ENCODE measurements at regions not wholly inside any gene's neighbourhood (a gene's known extent, or its start where the extent isn't known, plus 50 kb on each side); places are given as distances from the start of the nearest gene placed in this dataset.
"Not testable (repeated sequence)": the region's sequence is repeated elsewhere in the genome, so short reads cannot be mapped to it uniquely, and the experiment has no call there.

GRCh38 chr9:30630459-30630858 lies 1754.0 kb upstream of the ACO1 start:
- no peaks in the 10 kb centered on the region for H3K9me2 ChIP-seq (ENCODE audit: low read depth, low read length)
- no peaks in the 10 kb centered on the region for H4K20me1 ChIP-seq (ENCODE audit: insufficient read depth, low read length)
- no peak overlapping the region for H3K9ac ChIP-seq (ENCODE audit: low read length)
- no peaks in the 10 kb centered on the region for H3K9me3 ChIP-seq (ENCODE audit: low read length)
- no peaks in the 10 kb centered on the region for H3K27me3 ChIP-seq (ENCODE audit: insufficient read depth, low read length)
- no peaks in the 10 kb centered on the region for H3K79me2 ChIP-seq (ENCODE audit: insufficient read depth, low read length)
- no peak overlapping the region for H3K4me3 ChIP-seq (ENCODE audit: low read depth, low read length, poor library complexity, severe bottlenecking)
- no peak overlapping the region for H3K27ac ChIP-seq (ENCODE audit: low read depth, low read length, poor library complexity, severe bottlenecking)
- H3K36me3 ChIP-seq (ENCODE audit: insufficient read depth, low read length), result no peaks in the 10 kb centered on the region
- H3K4me2 ChIP-seq (ENCODE audit: low read length), result no peak overlapping the region
- no peaks in the 10 kb centered on the region for H3F3A ChIP-seq (ENCODE audit: insufficient read depth, low read length)
- no peaks in the 10 kb centered on the region for H3K4me1 ChIP-seq (ENCODE audit: insufficient read depth, low read length, severe bottlenecking)
- no peak overlapping the region for H2AFZ ChIP-seq (ENCODE audit: low read length)
- TF ChIP-seq EZH2 (IDR thresholded peaks at IDR 0.05; ENCODE audit: borderline replicate concordance, low read length), result no peak

GRCh38 chr9:30646639-30647038 lies 1737.8 kb upstream of the ACO1 start:
- H3K27me3 ChIP-seq (ENCODE audit: insufficient read depth, low read length); H2AFZ ChIP-seq (ENCODE audit: low read length); H4K20me1 ChIP-seq (ENCODE audit: insufficient read depth, low read length); H3K4me3 ChIP-seq (ENCODE audit: low read depth, low read length, poor library complexity, severe bottlenecking); H3K4me1 ChIP-seq (ENCODE audit: insufficient read depth, low read length, severe bottlenecking); H3K36me3 ChIP-seq (ENCODE audit: insufficient read depth, low read length); H3K9me3 ChIP-seq (ENCODE audit: low read length); H3K27ac ChIP-seq (ENCODE audit: low read depth, low read length, poor library complexity, severe bottlenecking); H3K9me2 ChIP-seq (ENCODE audit: low read depth, low read length); H3K4me2 ChIP-seq (ENCODE audit: low read length); H3K79me2 ChIP-seq (ENCODE audit: insufficient read depth, low read length); H3K9ac ChIP-seq (ENCODE audit: low read length); H3F3A ChIP-seq (ENCODE audit: insufficient read depth, low read length): not testable (repeated sequence)

GRCh38 chr9:30661925-30662324 lies 1722.5 kb upstream of the ACO1 start:
- Histone ChIP-seq H4K20me1 (ENCODE audit: insufficient read depth, low read length) (no peaks in the 10 kb centered on the region), H3K4me2 (ENCODE audit: low read length) (no peak overlapping the region), H3F3A (ENCODE audit: insufficient read depth, low read length) (no peaks in the 10 kb centered on the region), H3K4me3 (ENCODE audit: low read depth, low read length, poor library complexity, severe bottlenecking) (no peak overlapping the region), H3K4me1 (ENCODE audit: insufficient read depth, low read length, severe bottlenecking) (no peaks in the 10 kb centered on the region), H3K9me2 (ENCODE audit: low read depth, low read length) (no peaks in the 10 kb centered on the region), H3K27ac (ENCODE audit: low read depth, low read length, poor library complexity, severe bottlenecking) (no peak overlapping the region), H3K9ac (ENCODE audit: low read length) (no peak overlapping the region), H3K9me3 (ENCODE audit: low read length) (no peaks in the 10 kb centered on the region), H2AFZ (ENCODE audit: low read length) (no peak overlapping the region), H3K36me3 (ENCODE audit: insufficient read depth, low read length) (no peaks in the 10 kb centered on the region), H3K79me2 (ENCODE audit: insufficient read depth, low read length) (no peaks in the 10 kb centered on the region), H3K27me3 (ENCODE audit: insufficient read depth, low read length) (no peaks in the 10 kb centered on the region)
- TF ChIP-seq CTCF (IDR thresholded peaks at IDR 0.05; ENCODE audit: low read length), result no peak
- no peak for TF ChIP-seq EZH2 (IDR thresholded peaks at IDR 0.05; ENCODE audit: borderline replicate concordance, low read length)

GRCh38 chr9:30670805-30671562 lies 1713.5 kb upstream of the ACO1 start:
- no peak overlapping the region for H3K9ac ChIP-seq (ENCODE audit: low read length)
- no peak overlapping the region for H3K4me2 ChIP-seq (ENCODE audit: low read length)
- TF ChIP-seq EZH2 (IDR thresholded peaks at IDR 0.05; ENCODE audit: borderline replicate concordance, low read length) (no peak), CTCF (IDR thresholded peaks at IDR 0.05; ENCODE audit: low read length) (no peak)
- no peaks in the 10 kb centered on the region for H3K9me2 ChIP-seq (ENCODE audit: low read depth, low read length)
- H3K79me2 ChIP-seq (ENCODE audit: insufficient read depth, low read length), result no peaks in the 10 kb centered on the region
- no peak overlapping the region for H2AFZ ChIP-seq (ENCODE audit: low read length)
- no peak overlapping the region for H3K4me3 ChIP-seq (ENCODE audit: low read depth, low read length, poor library complexity, severe bottlenecking)
- H3K36me3 ChIP-seq (ENCODE audit: insufficient read depth, low read length), result no peaks in the 10 kb centered on the region
- H3K4me1 ChIP-seq (ENCODE audit: insufficient read depth, low read length, severe bottlenecking), result no peaks in the 10 kb centered on the region
- H3K27me3 ChIP-seq (ENCODE audit: insufficient read depth, low read length), result no peaks in the 10 kb centered on the region
- H3F3A ChIP-seq (ENCODE audit: insufficient read depth, low read length), result no peaks in the 10 kb centered on the region
- H3K27ac ChIP-seq (ENCODE audit: low read depth, low read length, poor library complexity, severe bottlenecking), result no peak overlapping the region
- no peaks in the 10 kb centered on the region for H3K9me3 ChIP-seq (ENCODE audit: low read length)
- no peaks in the 10 kb centered on the region for H4K20me1 ChIP-seq (ENCODE audit: insufficient read depth, low read length)
